HepG2 (cell line): ENCODE measurements at regions not wholly inside any gene's neighbourhood (a gene's known extent, or its start where the extent isn't known, plus 50 kb on each side); places are given as distances from the start of the nearest gene placed in this dataset.

Source experiments
- POLR2AphosphoS2 ChIP-seq: IDR thresholded peaks from 2 replicates; pipeline ENCODE4 v1.6.1; 2011; ENCODE audit warnings: low read depth, low read length, improper control_type of control experiment
- POLR2AphosphoS5 ChIP-seq: IDR thresholded peaks from 2 replicates; pipeline ENCODE4 v1.6.1; 2012; ENCODE audit warnings: low read depth, low read length
- ZNF331 ChIP-seq: sonication (generic); formaldehyde crosslinking; IDR thresholded peaks from 2 replicates; pipeline ENCODE4 v1.4.0; 2020; ENCODE audit warnings: missing genetic modification reagents
- TF ChIP-seq, protein P1 (sequence below): sonication (generic); formaldehyde crosslinking; IDR thresholded peaks from 2 replicates; pipeline ENCODE4 v1.4.0; 2020; ENCODE audit warnings: missing genetic modification reagents
- TF ChIP-seq, protein P2 (sequence below): sonication (generic); formaldehyde crosslinking; IDR thresholded peaks from 2 replicates; pipeline ENCODE4 v1.8.0; 2022; ENCODE audit warnings: missing genetic modification reagents, mild to moderate bottlenecking, moderate library complexity, borderline replicate concordance
- TF ChIP-seq, protein P3 (sequence below): sonication (generic); formaldehyde crosslinking; IDR thresholded peaks from 2 replicates; pipeline ENCODE4 v1.5.0; 2020; ENCODE audit warnings: mild to moderate bottlenecking, missing genetic modification reagents, moderate library complexity
- TF ChIP-seq, protein P4 (sequence below): sonication (generic); formaldehyde crosslinking; IDR thresholded peaks from 2 replicates; pipeline ENCODE4 v1.4.0; 2020; ENCODE audit warnings: missing genetic modification reagents, mild to moderate bottlenecking, borderline replicate concordance

DNA sequence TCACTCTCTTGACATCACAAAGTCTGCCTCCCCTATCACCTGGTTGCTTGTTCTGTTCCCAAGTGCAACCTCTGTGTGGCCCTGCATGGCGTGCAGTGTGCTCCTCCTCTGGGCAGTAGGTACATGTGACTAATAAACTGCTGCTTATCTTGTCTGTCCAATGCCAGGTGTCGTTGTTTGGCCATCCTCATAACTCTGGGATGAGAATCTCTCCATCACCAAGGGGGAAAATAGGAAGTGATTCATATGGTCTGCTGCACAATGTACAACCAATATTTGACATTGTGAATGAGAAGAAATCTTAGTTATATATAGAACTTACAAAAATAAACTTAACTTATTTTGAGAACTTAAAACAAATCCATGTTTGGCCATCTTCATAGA lies 135.2 kb downstream of the INHBA start:
- TF ChIP-seq, protein P1, sequence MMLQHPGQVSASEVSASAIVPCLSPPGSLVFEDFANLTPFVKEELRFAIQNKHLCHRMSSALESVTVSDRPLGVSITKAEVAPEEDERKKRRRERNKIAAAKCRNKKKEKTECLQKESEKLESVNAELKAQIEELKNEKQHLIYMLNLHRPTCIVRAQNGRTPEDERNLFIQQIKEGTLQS, result no peak
- TF ChIP-seq, protein P2, sequence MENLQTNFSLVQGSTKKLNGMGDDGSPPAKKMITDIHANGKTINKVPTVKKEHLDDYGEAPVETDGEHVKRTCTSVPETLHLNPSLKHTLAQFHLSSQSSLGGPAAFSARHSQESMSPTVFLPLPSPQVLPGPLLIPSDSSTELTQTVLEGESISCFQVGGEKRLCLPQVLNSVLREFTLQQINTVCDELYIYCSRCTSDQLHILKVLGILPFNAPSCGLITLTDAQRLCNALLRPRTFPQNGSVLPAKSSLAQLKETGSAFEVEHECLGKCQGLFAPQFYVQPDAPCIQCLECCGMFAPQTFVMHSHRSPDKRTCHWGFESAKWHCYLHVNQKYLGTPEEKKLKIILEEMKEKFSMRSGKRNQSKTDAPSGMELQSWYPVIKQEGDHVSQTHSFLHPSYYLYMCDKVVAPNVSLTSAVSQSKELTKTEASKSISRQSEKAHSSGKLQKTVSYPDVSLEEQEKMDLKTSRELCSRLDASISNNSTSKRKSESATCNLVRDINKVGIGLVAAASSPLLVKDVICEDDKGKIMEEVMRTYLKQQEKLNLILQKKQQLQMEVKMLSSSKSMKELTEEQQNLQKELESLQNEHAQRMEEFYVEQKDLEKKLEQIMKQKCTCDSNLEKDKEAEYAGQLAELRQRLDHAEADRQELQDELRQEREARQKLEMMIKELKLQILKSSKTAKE (CRISPR knock-in tag), result no peak
- TF ChIP-seq POLR2AphosphoS5, result no peak
- TF ChIP-seq, protein P3, sequence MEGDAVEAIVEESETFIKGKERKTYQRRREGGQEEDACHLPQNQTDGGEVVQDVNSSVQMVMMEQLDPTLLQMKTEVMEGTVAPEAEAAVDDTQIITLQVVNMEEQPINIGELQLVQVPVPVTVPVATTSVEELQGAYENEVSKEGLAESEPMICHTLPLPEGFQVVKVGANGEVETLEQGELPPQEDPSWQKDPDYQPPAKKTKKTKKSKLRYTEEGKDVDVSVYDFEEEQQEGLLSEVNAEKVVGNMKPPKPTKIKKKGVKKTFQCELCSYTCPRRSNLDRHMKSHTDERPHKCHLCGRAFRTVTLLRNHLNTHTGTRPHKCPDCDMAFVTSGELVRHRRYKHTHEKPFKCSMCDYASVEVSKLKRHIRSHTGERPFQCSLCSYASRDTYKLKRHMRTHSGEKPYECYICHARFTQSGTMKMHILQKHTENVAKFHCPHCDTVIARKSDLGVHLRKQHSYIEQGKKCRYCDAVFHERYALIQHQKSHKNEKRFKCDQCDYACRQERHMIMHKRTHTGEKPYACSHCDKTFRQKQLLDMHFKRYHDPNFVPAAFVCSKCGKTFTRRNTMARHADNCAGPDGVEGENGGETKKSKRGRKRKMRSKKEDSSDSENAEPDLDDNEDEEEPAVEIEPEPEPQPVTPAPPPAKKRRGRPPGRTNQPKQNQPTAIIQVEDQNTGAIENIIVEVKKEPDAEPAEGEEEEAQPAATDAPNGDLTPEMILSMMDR (CRISPR knock-in tag), result no peak
- TF ChIP-seq ZNF331 (CRISPR knock-in tag), result no peak
- TF ChIP-seq, protein P4, sequence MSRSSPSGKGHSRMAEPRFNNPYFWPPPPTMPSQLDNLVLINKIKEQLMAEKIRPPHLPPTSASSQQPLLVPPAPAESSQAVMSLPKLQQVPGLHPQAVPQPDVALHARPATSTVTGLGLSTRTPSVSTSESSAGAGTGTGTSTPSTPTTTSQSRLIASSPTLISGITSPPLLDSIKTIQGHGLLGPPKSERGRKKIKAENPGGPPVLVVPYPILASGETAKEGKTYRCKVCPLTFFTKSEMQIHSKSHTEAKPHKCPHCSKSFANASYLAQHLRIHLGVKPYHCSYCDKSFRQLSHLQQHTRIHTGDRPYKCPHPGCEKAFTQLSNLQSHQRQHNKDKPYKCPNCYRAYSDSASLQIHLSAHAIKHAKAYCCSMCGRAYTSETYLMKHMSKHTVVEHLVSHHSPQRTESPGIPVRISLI (CRISPR knock-in tag), result no peak
- TF ChIP-seq POLR2AphosphoS2, result no peak
